ENCODE measurements at regions not wholly inside any gene's neighbourhood (a gene's known extent, or its start where the extent isn't known, plus 50 kb on each side); places are given as distances from the start of the nearest gene placed in this dataset.
"Not testable (repeated sequence)": the region's sequence is repeated elsewhere in the genome, so short reads cannot be mapped to it uniquely, and the experiment has no call there.

DNA sequence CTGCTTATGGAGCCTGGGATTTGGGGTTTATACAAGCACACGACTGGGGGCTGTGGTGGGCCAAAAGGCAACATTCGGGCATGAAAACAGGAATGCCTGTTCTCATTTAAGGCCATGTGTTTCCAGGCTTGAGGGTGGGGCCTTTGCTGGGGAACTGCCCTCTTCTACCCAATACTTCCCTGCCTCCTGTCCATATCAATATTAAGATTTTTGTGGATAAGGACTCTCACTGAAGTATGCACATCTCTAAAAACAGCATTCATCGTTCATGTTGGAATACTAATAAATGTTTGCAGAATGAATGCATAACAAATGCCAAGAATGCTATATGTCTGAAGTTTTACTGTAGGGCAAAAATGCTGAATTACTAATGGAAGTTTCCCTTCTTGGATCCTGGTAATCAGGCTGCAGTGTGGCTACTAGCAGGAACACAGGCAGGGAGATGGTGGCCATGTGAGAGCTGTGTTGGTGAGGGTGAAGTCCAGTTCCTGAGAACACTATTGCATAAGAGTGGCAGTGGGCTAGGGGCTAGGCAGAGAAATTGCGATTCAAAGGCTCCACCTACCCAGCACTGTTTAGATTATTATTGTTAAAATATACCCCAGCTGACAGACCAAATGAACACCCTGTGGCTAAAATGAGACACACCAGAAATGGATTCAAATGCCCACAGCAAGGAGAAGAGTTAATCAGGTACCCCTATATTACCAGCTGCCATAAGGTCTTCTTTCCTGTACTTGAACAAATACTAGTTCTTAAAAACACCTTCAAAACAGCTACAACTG, 644.3 kb downstream of the EPM2A start:
- no peak for DNase-seq

DNA sequence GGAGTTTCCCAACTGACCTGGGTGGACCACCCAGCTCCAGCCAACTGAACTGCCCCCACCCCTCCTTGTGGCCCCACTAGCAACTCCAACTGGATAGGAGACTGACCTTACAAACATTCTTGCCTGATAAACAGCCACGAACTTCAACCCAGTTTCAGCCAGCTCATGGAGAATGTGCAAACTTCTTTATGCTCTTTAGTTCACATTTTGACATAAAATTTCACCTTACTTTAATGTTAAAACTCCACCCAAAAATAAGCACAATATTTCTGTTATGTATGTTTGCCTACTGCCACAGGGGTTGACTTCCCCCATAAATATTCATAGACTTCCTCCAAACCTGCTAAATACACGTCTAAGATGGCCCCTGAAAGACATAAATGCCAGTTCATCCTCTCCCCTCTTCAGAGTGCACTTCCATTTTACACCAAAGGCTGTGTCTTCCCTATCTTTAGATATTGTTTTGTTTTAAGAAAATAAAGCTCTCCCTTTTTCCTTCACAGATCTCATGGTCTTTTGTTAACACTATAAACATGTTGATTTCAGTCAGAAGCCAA, 643.7 kb downstream of the EPM2A start:
- no peak for DNase-seq

DNA sequence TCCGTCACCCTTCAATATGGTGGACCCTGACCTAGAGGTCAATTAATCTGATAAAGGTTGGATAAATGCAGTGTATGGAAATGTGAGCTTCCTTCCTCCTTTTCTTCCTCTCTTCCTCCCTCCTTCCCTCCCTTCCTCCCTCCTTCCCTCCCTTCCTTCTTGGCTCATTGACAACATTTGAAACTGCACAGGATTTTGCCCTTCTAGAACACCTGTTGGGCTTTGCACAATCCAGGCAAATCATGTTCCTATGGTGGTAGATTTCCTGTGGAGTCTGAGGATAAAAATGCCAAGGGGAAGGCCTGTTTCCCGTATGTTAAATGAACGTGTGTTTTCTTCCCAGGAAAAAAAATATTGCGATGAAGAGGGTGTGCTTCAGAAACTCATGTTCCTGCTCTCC, 642.8 kb downstream of the EPM2A start:
- DNase-seq, result no peak

DNA sequence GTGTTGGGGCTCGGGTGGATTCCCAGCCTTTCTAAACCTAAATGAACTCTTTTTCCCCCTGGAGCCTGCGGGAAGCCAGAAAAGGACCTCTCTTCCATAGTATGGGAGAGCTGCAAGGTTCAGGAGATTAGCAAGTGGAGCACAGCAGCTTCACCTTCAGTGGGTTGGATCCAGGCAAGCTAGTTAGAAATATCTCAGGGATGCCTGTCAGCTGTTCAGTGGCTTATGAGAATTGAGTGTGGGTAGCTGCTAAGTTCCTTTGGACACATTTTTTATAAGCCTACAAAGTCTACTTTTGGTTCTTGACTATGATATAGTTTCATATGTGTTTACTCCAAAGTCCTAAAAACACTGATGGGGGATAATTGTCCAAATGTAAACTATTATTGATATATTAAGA, 642.1 kb downstream of the EPM2A start:
- no peak for DNase-seq

DNA sequence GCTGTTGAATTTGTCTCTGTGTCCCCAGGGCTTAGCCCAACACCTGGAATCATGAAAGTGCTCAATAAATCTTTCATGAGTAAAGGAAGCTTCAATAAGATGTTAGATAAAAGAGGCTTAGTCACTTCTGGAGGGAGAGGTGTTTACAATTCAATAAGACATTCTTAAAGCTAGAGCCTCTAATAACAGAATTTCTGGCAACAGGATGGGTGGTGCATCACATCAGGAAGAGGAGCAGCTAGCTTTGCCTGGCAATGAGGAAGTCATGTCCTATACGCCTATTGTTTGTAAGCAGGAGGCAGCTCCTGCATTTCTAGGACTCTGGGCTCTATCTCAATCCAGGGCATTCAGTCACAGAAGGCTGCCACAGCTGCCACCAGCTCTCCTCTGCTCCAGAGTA, 638.5 kb downstream of the EPM2A start:
- no peak for DNase-seq

DNA sequence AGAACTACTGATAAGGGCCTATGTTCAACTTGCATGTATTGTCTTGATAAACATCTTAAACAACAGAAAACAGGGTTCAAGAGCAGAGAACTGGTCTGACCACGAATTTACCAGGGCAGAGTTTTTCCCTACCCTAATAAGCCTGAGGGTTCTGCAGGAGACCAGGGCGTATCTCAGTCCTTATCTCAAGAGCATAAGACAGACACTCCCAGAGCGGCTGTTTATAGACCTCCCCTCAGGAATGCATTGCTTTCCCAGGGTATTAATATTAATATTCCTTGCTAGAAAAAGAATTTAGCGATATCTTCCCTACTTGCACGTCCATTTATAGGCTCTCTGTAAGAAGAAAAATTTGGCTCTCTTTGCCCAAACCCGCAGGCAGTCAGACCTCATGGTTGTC, 637.2 kb downstream of the EPM2A start:
- DNase-seq, result not testable (repeated sequence)

DNA sequence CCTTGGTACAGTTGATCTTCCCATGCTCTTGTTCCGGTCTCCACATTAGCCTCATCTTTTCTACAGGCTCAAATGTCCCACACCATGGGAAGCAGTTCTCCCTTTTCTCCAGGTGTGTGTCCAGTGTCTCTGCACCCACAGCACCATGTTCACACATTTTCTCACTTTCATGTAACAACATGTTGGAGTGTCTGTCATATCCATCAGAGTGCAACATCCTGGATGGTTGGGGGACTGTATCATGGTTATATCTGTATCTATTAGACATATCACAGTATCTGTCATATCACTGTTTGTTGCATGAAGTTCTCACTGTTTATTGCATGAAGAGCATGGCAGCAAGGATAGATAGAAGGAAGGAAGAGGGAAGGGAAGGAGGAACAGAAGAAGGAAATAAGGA, 635.6 kb downstream of the EPM2A start:
- DNase-seq, result no peak

DNA sequence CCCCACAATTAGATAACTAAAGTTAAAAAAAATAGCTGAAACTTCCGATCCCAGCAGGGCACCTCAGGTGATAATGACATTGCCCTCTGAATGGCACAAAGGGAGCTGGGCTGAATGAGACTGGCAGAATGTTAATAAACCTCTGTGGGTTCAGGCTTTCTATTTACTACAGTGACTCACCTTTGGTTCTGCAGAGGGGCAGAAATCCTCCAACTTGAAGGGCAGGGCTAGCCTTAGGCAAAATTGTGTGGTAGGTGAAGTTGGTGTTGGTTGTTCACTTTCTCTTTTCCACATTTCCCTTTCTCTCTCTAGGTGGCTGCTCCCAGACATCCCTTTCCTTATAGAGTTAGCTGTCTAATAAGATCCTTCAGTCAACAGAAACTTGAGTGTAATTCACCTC, 625.2 kb downstream of the EPM2A start:
- no peak for DNase-seq

DNA sequence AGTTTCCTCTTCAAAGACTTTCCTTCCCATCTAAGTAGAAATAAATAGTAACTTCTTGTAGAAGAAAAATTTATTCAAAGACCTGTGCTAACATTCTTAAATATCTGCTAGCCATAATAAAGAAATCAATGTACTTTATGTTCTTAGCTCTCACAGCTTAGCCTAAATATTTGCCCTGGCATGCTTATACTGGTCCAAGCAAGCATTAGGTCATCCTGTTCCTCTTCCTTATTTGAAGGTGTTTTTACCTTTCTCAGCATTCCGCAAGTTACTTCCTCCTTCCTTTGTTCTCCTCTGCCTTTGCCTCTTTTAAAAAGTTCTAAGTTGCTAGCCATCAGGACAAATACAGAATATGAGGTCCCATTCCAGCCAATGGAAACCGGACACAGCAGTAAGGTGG, 623.9 kb downstream of the EPM2A start:
- not testable (repeated sequence) for DNase-seq

DNA sequence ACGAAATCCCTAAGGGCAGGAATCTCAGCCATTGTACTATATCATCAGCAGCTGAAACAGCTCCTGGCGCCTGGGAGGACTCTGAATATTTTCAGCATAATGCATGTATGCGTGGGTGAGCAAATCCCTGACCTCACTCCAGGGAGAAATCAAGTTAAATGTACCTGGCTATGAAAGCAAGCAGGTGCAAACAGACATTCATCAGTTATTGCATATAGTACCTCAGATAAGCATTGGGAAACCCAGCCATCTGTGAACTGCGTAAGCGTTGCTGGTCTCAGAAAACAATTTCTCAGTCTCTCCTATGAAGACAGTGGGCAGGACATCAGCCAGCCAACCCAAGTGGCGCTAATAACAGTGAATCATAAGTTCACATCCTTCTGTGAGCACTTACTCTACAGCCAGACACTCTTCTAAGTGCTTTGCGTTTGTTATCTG, 622.6 kb downstream of the EPM2A start:
- DNase-seq, result no peak

DNA sequence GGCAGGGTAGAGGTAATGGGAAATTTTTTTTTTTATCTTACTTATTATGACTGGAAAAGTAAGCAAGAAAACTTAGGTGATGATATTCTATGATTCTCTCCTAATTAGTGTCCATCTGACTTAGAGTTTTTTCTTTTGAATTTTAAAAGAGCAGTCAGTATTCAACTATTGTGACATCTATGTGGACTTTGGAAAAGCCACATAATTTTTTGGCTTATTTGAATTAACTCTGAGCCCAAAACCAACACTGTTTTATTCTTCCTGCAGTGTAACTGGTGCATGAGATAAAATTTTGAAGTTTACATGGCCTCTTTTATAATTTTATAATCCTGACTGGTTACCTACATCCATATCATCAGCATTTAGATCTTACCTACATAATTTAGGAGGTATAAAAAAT, 619.7 kb downstream of the EPM2A start:
- DNase-seq, result no peak

DNA sequence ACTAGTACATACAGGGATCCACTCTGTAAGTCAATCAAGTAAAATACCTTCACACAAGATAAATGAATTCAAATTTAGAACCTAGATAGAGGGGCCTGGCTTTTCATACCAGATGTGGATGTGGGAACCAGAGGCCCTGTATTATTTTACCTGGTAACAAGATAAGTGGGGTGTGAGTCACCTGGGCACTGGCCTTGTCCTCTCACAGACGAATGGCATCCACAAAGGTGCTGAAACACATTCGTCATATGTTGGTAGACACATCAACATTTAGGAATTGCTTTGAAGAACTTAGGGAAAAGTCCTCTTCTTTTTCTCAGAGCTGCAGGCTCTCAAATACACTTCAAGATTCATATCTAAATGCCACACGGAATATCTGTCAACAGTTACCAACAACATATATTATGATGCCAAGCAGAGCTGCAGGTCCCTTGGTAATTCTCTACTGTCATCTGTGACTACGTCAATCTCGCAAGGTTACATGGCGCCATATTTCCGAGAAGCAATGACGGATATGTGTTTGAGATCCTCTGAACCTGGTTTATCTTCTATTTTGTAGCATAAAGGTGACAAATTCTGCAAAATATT, 618.6 kb downstream of the EPM2A start:
- no peak for DNase-seq

DNA sequence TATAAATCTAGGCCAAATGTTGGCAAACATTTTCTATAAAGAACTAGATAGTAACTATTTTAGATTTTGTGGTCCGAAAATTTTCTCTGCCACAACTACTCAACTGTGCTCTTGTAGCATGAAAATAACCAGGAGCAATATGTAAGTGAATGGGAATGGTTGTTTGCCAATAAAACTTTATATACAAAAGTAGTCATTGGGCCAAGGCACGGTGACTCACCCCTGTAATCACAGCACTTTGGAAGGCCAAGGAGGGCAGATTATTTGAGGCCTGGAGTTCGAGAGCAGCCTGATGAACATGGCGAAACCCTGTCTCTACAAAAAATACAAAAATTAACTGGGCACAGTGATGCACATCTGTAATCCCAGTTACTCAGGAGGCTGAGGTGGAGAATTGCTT, 617.1 kb downstream of the EPM2A start:
- DNase-seq, result no peak

DNA sequence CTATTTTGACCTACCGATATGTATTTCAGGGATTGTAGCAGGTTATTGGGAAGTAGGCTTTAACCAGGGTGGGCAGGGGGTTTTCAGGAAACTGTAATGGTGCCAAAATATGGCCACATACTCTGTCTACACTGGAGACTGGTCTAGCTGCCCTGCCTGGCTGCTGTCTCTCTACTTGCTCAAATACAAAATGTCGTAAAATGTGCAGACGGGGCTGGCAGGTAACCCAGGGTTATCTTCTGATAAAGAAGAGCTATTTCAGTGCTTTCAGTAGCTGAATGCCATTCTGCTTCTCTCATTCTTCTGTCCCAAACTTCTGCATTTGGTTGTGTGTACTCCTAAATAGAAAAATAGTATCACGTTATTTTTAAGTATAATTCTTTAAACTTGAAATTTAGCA, 616.2 kb downstream of the EPM2A start:
- no peak for DNase-seq

DNA sequence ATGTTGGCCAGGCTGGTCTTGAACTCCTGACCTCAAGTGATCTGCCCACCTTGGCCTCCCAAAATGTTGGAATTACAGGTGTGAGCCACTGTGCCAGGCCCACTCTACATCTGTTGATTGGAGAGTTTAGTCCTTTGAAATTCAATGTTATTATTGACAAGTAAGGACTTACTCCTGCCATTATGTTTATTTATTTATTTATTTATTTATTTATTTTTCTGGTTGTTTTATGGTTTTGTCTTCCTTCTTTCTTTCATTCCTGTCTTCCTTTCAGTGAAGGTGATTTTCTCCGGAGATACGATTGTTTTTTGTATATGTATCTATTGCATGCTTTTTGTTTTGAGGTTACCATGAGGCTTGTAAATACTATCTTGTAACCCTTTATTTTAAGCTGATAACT, 602.6 kb downstream of the EPM2A start:
- DNase-seq, result no peak

DNA sequence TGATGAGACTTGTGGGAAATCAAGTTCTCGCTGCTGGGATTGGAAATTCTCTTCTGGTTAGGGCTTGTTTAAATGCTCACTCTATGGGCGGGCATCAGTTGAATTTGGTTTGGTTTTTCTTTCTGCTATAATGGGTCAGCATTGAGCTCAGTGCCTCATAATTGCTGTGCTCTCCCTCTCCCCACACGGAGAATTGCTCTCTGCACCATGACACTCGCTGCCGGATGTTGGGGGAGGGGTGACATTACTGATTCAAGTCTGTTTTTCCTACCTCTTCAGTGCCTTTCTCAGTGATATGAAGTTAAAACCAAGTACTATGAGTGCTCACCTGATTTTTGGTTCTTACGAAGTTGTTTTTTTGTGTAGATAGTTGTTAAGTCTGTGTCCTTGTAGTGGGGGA, 599.6 kb downstream of the EPM2A start:
- DNase-seq, result no peak

DNA sequence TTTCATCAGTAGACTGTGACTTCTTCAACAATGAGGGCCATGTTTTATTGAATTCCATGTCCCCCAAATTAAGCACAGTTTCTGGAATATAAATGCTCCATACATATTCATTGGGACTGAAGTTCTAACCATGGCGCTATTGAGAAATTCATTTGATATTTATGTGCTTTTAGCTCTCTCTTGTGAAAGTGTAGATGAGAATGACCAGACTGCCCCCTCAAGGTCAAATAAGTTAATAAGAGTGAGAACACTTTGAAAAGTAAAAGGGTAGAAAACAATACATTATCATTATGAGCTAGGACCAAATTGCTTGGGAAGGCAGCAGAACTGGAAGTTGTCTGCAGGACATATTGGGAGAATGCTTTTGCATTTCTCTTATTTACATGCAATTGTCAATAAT, 597.9 kb downstream of the EPM2A start:
- DNase-seq, result no peak

DNA sequence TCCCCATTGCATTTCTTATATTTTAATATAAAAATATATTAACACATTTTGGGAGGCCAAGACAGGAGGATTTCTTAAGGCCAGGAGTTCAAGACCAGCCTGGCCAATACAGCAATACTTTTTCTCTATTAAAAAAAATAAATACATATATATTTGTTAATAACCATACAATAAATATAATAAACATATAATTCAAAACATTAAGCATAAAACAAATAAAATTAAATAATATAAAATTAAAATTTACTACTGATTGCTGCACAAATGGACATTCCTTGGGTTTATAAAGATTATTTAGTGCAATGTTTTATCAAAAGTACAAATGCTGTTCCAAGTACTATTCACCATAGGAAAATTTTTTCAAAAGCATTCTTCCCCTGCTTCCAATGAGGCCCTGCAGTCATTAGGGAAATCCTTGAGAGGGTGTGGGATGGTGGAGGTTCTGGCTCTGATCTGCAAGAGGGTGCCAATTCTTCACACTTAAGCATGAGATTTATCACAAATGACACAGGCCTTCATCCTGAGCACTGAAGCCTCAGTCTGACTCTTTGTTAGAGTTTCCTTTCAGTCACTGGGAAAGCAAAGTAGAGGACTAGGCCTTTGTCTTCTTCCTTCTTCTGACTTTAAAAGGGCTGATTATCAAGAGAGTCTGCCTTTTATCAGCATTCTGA, 596.7 kb downstream of the EPM2A start:
- no peak for DNase-seq

DNA sequence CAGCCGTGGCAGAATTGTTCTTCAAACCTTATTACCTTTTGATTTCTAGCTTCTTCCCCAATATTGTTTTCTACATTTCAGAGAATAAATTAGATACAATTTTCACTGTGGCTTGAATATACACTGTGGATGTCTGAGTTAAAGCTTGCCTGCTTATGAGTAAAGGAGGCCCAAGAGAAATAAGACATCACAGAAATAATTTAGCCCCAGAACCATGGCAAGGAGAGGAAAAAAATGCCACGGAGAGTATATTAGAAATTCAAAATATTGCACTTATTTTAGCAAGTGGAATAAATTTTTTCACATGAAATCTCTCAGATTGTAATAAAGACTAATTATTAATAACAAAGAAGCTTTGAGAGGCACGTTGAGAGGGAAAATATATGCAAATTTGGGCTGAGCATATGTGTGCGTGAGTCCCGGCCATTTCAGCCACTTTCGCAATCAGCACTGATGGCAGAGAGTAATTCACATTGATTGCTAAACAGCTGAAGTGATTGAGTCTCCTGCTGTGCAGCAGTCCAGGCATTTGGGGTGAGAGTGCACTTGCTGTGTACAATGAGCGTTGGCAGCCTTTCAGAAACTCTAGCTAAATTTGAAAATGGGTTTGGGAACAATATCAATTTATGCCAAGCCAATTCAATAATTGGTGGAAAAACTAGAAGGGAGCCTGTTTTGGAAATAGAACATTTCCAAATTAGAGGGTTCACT, 596.0 kb downstream of the EPM2A start:
- DNase-seq, result no peak

DNA sequence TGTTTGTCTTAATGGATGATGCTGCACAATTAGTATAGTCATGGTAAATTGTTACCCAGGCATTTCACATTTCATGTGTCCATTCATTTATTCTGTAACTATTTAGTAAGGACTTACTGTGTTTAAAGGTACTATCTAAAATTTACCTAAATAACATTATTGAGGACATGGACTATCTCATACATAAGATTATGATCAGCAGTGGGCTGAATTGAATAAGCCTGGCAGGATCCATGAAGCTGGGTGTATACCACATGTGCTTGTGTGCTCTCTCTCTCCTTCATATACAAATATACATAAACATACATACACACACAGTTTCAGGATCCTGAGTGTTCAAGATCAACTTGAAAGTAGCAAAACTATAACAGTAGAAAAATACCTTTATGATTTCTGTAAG, 595.4 kb downstream of the EPM2A start:
- no peak for DNase-seq

DNA sequence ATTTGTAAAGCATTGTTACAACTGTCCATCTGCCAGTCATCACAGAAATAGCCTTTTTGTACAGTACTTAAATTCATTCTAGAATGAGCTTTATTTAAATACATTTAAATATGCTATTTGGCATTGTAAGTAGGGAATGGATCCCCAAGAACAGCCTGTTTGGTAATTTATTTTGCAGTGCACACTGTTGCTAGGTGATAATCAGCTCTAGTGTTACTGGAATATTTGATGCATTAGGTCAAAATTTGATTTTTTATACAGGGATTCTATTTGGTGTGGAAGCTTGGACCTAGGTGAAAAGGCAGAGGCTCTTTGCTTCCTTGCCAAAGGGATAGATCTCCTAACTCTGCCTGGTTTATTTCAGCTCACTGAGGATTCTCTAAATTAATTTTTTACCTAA, 593.7 kb downstream of the EPM2A start:
- no peak for DNase-seq

DNA sequence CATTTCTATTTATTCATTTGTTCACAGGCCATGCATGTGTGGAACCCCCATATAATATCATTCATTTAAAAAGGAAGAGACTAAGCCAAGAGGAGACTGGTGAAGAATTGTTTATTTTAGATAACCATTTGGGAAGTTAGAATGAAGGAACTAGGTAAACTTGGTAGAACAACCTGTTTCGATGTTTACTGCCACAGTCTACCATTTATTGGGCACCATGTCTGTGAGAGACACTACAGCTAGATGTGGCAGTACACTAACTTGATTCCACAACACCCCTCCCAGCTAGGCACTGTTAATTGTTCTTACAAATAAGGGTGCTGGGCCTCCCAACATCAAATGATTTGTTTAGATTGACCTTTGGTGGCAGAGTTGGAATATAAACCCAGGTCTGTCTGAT, 592.4 kb downstream of the EPM2A start:
- DNase-seq, result no peak

DNA sequence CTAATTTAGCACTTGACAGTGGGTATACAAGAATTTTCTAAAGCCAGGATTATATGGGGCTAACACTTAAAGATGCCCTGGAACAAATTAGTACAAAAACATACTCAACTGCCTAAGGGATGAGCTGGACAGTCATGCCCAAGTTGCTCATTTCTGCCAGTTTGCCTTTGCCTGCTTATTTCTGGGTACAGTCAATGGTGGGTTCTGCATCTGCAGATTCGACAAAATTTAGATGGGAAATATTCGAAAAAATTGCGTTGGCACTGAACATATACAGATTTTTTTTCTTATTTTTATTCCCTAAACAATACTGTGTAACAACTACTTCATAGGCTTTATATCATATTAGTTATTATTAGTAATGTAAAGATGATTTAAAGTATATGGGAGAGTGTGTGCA, 591.9 kb downstream of the EPM2A start:
- no peak for DNase-seq

Measured in NCI-H1694 treated with DMSO at 0.1 percent for 48 hours (cell line).